ENCODE measurements at regions not wholly inside any gene's neighbourhood (a gene's known extent, or its start where the extent isn't known, plus 50 kb on each side); places are given as distances from the start of the nearest gene placed in this dataset.

DNA sequence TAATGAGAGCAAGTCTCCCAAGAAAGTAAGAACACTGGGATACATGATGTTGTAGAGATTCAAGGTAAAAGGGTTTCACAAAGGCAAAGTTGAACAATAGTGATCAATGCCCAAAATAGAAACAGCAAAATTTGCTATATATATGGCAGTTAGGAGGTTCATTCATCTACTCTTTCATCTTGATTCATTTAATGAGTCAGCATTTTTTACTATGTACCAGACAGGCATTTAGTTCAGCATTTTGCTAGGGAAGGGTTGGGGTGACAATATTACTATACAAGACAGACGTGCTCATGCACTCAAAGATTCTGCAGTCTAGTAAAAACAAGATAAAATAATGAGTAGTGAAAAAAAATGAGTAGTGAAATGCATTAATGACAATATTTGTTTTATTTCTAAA, 264.9 kb upstream of the LMO3 start:
- DNase-seq (ENCODE audit: extremely low spot score, unreplicated experiment), result no peak
- Mint-ChIP-seq H3K9me3 (no peaks in the 10 kb centered on the region), H3K36me3 (peaks cover 3% of the 10 kb centered on the region), H3K27me3 (no peaks in the 10 kb centered on the region), H3K27ac (no peak overlapping the region), H3K4me1 (ENCODE audit: unreplicated experiment) (no peaks in the 10 kb centered on the region), H3K4me3 (no peak overlapping the region)
- TF ChIP-seq, protein P1, sequence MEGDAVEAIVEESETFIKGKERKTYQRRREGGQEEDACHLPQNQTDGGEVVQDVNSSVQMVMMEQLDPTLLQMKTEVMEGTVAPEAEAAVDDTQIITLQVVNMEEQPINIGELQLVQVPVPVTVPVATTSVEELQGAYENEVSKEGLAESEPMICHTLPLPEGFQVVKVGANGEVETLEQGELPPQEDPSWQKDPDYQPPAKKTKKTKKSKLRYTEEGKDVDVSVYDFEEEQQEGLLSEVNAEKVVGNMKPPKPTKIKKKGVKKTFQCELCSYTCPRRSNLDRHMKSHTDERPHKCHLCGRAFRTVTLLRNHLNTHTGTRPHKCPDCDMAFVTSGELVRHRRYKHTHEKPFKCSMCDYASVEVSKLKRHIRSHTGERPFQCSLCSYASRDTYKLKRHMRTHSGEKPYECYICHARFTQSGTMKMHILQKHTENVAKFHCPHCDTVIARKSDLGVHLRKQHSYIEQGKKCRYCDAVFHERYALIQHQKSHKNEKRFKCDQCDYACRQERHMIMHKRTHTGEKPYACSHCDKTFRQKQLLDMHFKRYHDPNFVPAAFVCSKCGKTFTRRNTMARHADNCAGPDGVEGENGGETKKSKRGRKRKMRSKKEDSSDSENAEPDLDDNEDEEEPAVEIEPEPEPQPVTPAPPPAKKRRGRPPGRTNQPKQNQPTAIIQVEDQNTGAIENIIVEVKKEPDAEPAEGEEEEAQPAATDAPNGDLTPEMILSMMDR (conservative IDR thresholded peaks at IDR 0.05), result no peak

DNA sequence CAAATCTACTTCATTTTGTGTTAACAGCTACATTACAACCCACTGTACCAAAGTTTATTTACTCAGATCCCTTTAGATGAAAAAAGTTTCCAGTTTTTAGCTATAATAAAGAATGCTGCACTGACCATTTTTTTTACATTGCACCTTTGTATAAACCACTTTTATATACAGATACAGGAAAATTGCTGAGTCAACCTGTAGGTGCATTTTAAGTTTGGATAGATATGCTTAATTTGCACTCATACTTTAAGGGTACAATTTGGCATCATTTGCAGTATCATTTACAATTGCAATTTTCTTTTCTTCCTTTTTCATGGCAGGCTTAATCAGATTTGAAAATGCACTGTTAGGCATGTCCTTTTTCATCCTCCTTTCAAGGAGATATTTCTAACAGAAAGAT, 257.8 kb upstream of the LMO3 start:
- Mint-ChIP-seq H3K27ac (no peak overlapping the region), H3K9me3 (no peaks in the 10 kb centered on the region), H3K4me1 (ENCODE audit: unreplicated experiment) (no peaks in the 10 kb centered on the region), H3K4me3 (no peak overlapping the region), H3K36me3 (no peaks in the 10 kb centered on the region), H3K27me3 (peaks cover 4% of the 10 kb centered on the region)
- TF ChIP-seq, protein P1 (conservative IDR thresholded peaks at IDR 0.05), result no peak
- DNase-seq (ENCODE audit: extremely low spot score, unreplicated experiment), result no peak

DNA sequence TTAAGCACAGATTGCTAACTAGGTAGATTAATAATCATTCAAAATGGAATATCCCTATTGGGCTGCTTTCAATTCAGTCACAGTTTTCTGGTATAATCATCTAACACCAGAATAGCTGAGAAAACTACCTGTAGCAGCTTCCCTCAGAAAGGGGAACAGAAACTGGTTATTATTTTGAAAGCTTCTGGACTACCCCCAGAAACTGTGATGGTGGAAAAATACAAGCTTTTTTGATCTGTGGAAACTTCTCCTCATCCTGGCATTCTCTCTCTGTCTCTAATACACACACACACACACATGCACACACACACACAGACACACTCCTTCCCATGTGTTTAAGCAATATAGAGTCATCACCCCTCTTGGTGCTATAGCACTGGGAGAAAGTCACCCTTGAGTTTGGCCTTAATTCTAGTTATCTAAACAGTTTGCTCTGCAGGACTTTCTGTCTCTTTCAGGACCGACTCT, 251.5 kb upstream of the LMO3 start:
- Mint-ChIP-seq H3K4me3 (no peak overlapping the region), H3K4me1 (ENCODE audit: unreplicated experiment) (no peaks in the 10 kb centered on the region), H3K9me3 (no peaks in the 10 kb centered on the region), H3K27me3 (no peaks in the 10 kb centered on the region), H3K36me3 (no peaks in the 10 kb centered on the region), H3K27ac (no peak overlapping the region)
- TF ChIP-seq, protein P1 (conservative IDR thresholded peaks at IDR 0.05), result no peak
- DNase-seq (ENCODE audit: extremely low spot score, unreplicated experiment), result no peak

DNA sequence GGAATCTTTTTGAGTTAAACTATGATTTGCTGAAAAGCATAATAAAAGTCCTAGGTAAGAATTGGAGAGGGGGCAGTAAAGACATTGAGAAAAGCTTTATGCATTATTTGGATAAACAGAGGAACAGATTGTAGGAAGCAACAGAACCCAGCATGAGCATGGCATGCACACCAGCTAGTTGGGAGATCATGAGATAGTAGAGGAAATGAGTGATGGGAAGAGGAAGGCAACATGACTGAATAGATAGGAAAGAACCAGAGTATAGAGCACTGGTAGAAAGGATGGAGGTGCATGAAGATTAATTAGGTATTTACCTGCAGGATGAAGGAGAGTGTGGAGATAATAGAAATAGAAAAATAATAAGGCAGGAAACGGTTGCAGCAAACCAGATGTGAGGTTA, 248.5 kb upstream of the LMO3 start:
- H3K27me3 Mint-ChIP-seq, result no peaks in the 10 kb centered on the region
- H3K27ac Mint-ChIP-seq, result no peak overlapping the region
- H3K4me3 Mint-ChIP-seq, result no peak overlapping the region
- no peaks in the 10 kb centered on the region for H3K36me3 Mint-ChIP-seq
- no peaks in the 10 kb centered on the region for H3K4me1 Mint-ChIP-seq (ENCODE audit: unreplicated experiment)
- TF ChIP-seq, protein P1 (conservative IDR thresholded peaks at IDR 0.05), result no peak
- no peaks in the 10 kb centered on the region for H3K9me3 Mint-ChIP-seq
- DNase-seq (ENCODE audit: extremely low spot score, unreplicated experiment), result no peak

DNA sequence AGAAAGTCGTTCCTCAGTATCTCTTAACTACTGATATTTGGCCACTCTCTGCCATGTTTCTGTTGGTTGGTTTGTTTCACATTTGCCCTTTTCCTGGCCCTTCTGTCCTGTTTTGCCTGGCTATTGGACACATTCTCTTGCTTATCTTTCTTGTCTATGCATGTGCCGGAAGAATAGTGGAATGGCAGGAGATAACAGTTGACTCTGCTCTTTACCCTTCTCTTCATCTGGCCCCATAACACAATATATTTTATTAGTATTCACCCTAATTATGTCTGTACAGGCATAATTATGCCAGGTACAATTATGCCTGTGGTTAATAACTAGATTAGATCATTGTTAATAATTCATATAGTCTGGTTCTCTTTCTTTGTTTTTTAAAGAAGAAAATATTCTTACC, 243.5 kb upstream of the LMO3 start:
- Mint-ChIP-seq H3K4me1 (ENCODE audit: unreplicated experiment) (no peaks in the 10 kb centered on the region), H3K36me3 (no peaks in the 10 kb centered on the region)

More for the DNA sequence above, 243.5 kb upstream of the LMO3 start:
- peaks cover 6% of the 10 kb centered on the region for H3K27me3 Mint-ChIP-seq
- no peak for DNase-seq (ENCODE audit: extremely low spot score, unreplicated experiment)
- TF ChIP-seq, protein P1 (conservative IDR thresholded peaks at IDR 0.05), result no peak
- no peaks in the 10 kb centered on the region for H3K9me3 Mint-ChIP-seq
- no peak overlapping the region for H3K4me3 Mint-ChIP-seq
- no peak overlapping the region for H3K27ac Mint-ChIP-seq
